BJ (cell line): ENCODE measurements at regions not wholly inside any gene's neighbourhood (a gene's known extent, or its start where the extent isn't known, plus 50 kb on each side); places are given as distances from the start of the nearest gene placed in this dataset.

Experiments used
- CTCF ChIA-PET: fragments of 350-600 bp; formaldehyde crosslinking; extraction: SDS; loops from one replicate; lab custom pipeline; 2021; ENCODE audit warnings: antibody characterized with exemption, inconsistent platforms; lab: Yijun Ruan, JAX
- POLR2A ChIA-PET: fragments of 300-600 bp; sonication (Branson Sonifier 250); formaldehyde crosslinking; extraction: SDS; loops from one replicate; lab custom pipeline; 2021; ENCODE audit warnings: antibody characterized with exemption; lab: Charles Lee
- DNase-seq: peaks from one replicate; pipeline ENCODE4 v3.0.0-alpha.2; 2011; ENCODE audit warnings: low read depth
- H3K27me3 ChIP-seq: 2 replicates; pipeline ENCODE4 v1.6.0; 2011; ENCODE audit warnings: low read length; ENCODE audit not compliant: control insufficient read depth, insufficient read depth
- H3K36me3 ChIP-seq: 2 replicates; pipeline ENCODE4 v1.5.1; 2011; ENCODE audit warnings: low read length; ENCODE audit not compliant: control insufficient read depth, insufficient read depth
- H3K4me3 ChIP-seq: 2 replicates; pipeline ENCODE4 v1.5.1; 2011; ENCODE audit warnings: low read depth, mild to moderate bottlenecking, control low read depth, low read length
- TF ChIP-seq, protein P1 (sequence below): IDR thresholded peaks from 2 replicates; pipeline ENCODE4 v1.5.1; 2011; ENCODE audit warnings: low read depth, mild to moderate bottlenecking, control low read depth, inconsistent platforms, low read length, moderate library complexity; ENCODE audit not compliant: insufficient read depth

DNA sequence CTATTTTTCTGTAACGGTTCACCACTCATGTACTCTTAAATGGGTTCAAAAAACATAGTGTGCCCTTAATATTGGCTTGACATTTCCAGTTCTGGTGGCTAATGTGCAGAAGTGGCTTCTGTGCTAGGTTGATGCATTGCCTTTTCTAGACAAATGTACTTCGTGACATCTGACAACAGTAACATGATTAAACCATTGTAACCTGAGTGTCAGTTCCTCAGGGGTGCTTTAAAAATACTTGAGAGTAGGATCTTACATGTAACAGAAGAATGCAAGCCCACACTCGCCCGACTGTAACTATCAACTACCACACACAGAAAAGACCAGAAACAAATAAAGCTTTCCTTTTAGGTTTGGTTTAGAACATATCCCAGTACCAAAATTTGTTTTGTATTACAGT lies 393.4 kb upstream of the NFE2L3 start:
- Histone ChIP-seq H3K4me3 (no peak overlapping the region), H3K27me3 (no peaks in the 10 kb centered on the region), H3K36me3 (no peaks in the 10 kb centered on the region)
- TF ChIP-seq, protein P1, sequence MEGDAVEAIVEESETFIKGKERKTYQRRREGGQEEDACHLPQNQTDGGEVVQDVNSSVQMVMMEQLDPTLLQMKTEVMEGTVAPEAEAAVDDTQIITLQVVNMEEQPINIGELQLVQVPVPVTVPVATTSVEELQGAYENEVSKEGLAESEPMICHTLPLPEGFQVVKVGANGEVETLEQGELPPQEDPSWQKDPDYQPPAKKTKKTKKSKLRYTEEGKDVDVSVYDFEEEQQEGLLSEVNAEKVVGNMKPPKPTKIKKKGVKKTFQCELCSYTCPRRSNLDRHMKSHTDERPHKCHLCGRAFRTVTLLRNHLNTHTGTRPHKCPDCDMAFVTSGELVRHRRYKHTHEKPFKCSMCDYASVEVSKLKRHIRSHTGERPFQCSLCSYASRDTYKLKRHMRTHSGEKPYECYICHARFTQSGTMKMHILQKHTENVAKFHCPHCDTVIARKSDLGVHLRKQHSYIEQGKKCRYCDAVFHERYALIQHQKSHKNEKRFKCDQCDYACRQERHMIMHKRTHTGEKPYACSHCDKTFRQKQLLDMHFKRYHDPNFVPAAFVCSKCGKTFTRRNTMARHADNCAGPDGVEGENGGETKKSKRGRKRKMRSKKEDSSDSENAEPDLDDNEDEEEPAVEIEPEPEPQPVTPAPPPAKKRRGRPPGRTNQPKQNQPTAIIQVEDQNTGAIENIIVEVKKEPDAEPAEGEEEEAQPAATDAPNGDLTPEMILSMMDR = no peak
- ChIA-PET POLR2A (no interaction called here), CTCF (no interaction called here)
- DNase-seq = no peak

DNA sequence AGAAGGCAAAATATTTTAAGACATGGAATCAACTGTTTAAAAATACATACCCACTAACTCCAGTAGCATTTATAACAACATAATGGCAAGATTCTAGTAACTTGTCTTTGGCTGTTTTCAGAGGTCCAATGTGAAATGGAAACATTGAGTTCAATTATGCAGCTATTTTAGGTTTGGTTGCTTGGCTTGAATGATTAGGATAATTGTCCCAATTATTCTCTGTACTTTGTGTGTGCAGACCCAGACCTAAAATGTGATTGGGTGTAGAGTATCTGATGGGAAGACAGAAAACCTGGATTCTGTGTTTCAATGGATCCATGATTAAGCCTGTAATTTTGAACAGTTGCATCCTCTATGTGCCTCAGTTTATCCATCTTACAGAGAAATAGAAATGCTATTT lies 392.7 kb upstream of the NFE2L3 start:
- POLR2A ChIA-PET = no interaction called here
- CTCF ChIA-PET = no interaction called here
- TF ChIP-seq, protein P1 = no peak
- H3K4me3 ChIP-seq = no peak overlapping the region
- no peak for DNase-seq
- no peaks in the 10 kb centered on the region for H3K36me3 ChIP-seq
- H3K27me3 ChIP-seq = no peaks in the 10 kb centered on the region

DNA sequence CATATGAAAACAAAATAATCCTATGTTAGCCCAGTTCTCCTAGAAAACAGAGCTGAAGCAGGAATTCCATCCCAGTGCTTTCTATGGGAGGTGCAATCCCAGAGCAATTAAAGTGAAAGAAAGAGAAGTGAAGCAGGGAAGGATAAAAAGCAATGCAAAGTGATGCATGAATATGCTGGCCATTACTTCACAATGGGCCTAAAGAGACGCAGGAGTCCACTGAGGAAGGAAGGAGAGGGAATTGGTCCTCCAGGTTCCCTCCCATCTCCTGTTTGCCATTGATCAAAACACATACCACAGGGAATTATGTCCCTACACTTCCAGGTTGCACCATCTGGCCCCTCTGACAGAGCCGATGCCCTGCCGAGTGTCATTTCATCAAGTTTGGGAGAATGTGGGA lies 392.2 kb upstream of the NFE2L3 start:
- Histone ChIP-seq H3K27me3 (no peaks in the 10 kb centered on the region), H3K36me3 (no peaks in the 10 kb centered on the region), H3K4me3 (no peak overlapping the region)
- TF ChIP-seq, protein P1 = no peak
- no peak for DNase-seq
- ChIA-PET POLR2A (no interaction called here), CTCF (no interaction called here)

DNA sequence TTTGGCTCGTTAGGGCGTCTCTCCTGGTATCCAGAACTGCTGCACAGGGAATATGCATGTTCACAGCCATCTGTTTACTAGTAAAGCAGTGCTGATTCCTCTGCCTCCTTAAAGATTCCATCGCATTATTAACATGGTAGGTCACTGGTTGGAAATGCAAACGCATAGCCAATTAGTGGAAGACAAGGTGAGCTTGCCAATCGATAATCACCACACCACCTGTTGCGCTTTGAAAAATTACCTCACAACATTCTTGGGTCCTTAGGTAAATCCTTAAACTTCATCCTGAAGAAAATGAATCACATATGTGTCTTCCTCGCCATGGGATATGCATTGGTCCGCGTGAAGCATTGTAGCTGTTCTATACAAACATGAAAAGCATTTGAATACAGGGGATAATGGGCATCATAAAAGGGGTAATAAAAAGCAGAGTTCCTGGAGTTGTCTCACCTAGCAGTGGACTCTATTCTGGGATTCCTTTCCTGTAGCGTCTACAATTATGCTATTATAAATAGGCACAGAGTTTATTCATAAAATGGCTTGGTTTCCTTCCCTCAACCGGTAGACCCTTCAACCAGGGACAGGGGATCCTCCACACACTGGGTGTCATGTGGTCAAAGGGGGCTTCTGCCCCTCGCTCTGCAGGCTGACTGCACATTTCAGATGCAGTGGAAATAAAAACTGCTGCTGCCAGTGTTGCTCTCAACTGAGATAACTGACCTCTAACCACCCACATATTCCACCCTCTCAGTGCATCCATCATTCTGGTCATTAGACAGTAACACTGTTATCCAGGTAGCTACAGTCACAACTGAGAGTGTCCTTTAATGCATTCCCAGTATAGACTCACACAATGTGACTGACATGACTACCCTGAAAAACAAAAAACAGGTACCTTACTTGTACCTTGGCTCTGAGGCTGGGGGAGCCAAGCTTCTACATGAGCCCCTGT lies 389.2 kb upstream of the NFE2L3 start:
- ChIA-PET CTCF (no interaction called here), POLR2A (no interaction called here)
- DNase-seq = no peak
- no peaks in the 10 kb centered on the region for H3K27me3 ChIP-seq
- no peak overlapping the region for H3K4me3 ChIP-seq
- no peaks in the 10 kb centered on the region for H3K36me3 ChIP-seq
- TF ChIP-seq, protein P1 = no peak

DNA sequence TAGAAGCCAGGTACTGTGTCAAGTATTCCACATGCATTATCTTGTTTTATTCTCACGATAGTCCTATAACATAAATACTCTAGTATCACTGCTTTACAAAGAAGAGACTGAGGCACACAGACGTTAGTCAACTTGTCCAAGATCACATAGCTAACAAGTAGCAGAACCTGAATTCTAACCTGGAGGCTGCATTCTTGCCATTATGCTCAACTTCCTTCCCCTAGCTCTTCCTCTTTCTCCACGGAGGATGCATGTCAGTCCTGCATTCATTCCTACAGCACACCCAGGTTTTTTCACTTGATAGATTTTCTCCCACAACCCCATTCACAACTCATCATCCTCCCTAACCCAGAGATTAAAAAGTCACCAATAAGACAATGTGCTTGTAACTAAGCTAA lies 388.5 kb upstream of the NFE2L3 start:
- H3K4me3 ChIP-seq = no peak overlapping the region
- H3K36me3 ChIP-seq = no peaks in the 10 kb centered on the region
- DNase-seq = no peak
- TF ChIP-seq, protein P1 = no peak
- ChIA-PET CTCF (no interaction called here), POLR2A (no interaction called here)
- H3K27me3 ChIP-seq = no peaks in the 10 kb centered on the region
